Germinal center (tissue), 1 donor: ENCODE measurements at regions not wholly inside any gene's neighbourhood (a gene's known extent, or its start where the extent isn't known, plus 50 kb on each side); places are given as distances from the start of the nearest gene placed in this dataset.
"Not testable (repeated sequence)": the region's sequence is repeated elsewhere in the genome, so short reads cannot be mapped to it uniquely, and the experiment has no call there.

Experiments
- DNase-seq: peaks from one replicate; pipeline ENCODE4 v3.0.0; 2012; ENCODE audit warnings: mixed read lengths, low spot score

GRCh38 chr12:46669720-46670119 lies 156.1 kb downstream of the SLC38A4 start:
- DNase-seq: no peak

GRCh38 chr12:46667551-46667950 lies 158.2 kb downstream of the SLC38A4 start:
- DNase-seq: no peak

- DNase-seq: no peak
These were observed 161.0 kb downstream of the SLC38A4 start for GRCh38 chr12:46664761-46665287.

GRCh38 chr12:46663318-46663717 lies 162.5 kb downstream of the SLC38A4 start:
- no peak for DNase-seq

- peak; percentile 13 for DNase-seq
These were observed 164.5 kb downstream of the SLC38A4 start for GRCh38 chr12:46661110-46661845.

GRCh38 chr12:46660719-46661109 lies 165.1 kb downstream of the SLC38A4 start:
- no peak for DNase-seq

- DNase-seq: no peak
These were observed 165.5 kb downstream of the SLC38A4 start for GRCh38 chr12:46660276-46660675.

- no peak for DNase-seq
These were observed 166.0 kb downstream of the SLC38A4 start for GRCh38 chr12:46659824-46660223.

- DNase-seq: no peak
These were observed 166.7 kb downstream of the SLC38A4 start for GRCh38 chr12:46659032-46659650.

- DNase-seq: no peak
These were observed 168.1 kb downstream of the SLC38A4 start for GRCh38 chr12:46657453-46658411.

- DNase-seq: not testable (repeated sequence)
These were observed 169.8 kb downstream of the SLC38A4 start for GRCh38 chr12:46655984-46656383.

- no peak for DNase-seq
These were observed 172.5 kb downstream of the SLC38A4 start for GRCh38 chr12:46653311-46653710.

- DNase-seq: no peak
These were observed 173.1 kb downstream of the SLC38A4 start for GRCh38 chr12:46652692-46653091.

GRCh38 chr12:46650688-46651087 lies 175.1 kb downstream of the SLC38A4 start:
- no peak for DNase-seq

- DNase-seq: no peak
These were observed 176.4 kb downstream of the SLC38A4 start for GRCh38 chr12:46649433-46649832.

GRCh38 chr12:46647034-46647433 lies 178.8 kb downstream of the SLC38A4 start:
- no peak for DNase-seq

- DNase-seq: not testable (repeated sequence)
These were observed 184.1 kb downstream of the SLC38A4 start for GRCh38 chr12:46641649-46642048.

GRCh38 chr12:46635818-46636217 lies 190.0 kb downstream of the SLC38A4 start:
- no peak for DNase-seq

GRCh38 chr12:46629331-46630229 lies 196.2 kb downstream of the SLC38A4 start:
- no peak for DNase-seq

- no peak for DNase-seq
These were observed 197.6 kb downstream of the SLC38A4 start for GRCh38 chr12:46628176-46628575.

GRCh38 chr12:46627686-46628085 lies 198.1 kb downstream of the SLC38A4 start:
- DNase-seq: no peak
